Limb (tissue), 2 donors: ENCODE measurements at regions not wholly inside any gene's neighbourhood (a gene's known extent, or its start where the extent isn't known, plus 50 kb on each side); places are given as distances from the start of the nearest gene placed in this dataset.
"Not testable (repeated sequence)": the region's sequence is repeated elsewhere in the genome, so short reads cannot be mapped to it uniquely, and the experiment has no call there.

ENCODE experiments used
- DNase-seq, 2 donors: peaks; one replicate each; pipeline ENCODE4 v3.0.0-alpha.2; 2016; ENCODE audit errors: extremely low spot score in 2 of 2

GRCh38 chr6:44737829-44738528, 350.5 kb downstream of the CDC5L start:
- no peak for DNase-seq

GRCh38 chr6:44738601-44739146, 351.2 kb downstream of the CDC5L start:
- DNase-seq, result no peak

- peak in 1 of 2 donors; percentile 34 for DNase-seq
These were observed 351.7 kb downstream of the CDC5L start for GRCh38 chr6:44739181-44739580.

GRCh38 chr6:44740566-44741120, 353.1 kb downstream of the CDC5L start:
- no peak for DNase-seq

- no peak for DNase-seq
These were observed 354.7 kb downstream of the CDC5L start for GRCh38 chr6:44742201-44742600.

- DNase-seq, result no peak
These were observed 355.4 kb downstream of the CDC5L start for GRCh38 chr6:44742828-44743372.

GRCh38 chr6:44760116-44760515, 372.6 kb downstream of the CDC5L start:
- not testable (repeated sequence) for DNase-seq

GRCh38 chr6:44761046-44761445, 373.5 kb downstream of the CDC5L start:
- DNase-seq, result no peak

GRCh38 chr6:44762496-44762895, 375.0 kb downstream of the CDC5L start:
- no peak for DNase-seq

GRCh38 chr6:44771647-44772415, 384.3 kb downstream of the CDC5L start:
- DNase-seq, result no peak

- no peak for DNase-seq
These were observed 385.3 kb downstream of the CDC5L start for GRCh38 chr6:44772838-44773237.

GRCh38 chr6:44775121-44775520, 387.6 kb downstream of the CDC5L start:
- no peak for DNase-seq

- DNase-seq, result no peak
These were observed 388.8 kb downstream of the CDC5L start for GRCh38 chr6:44776344-44776743.

GRCh38 chr6:44778513-44778912, 391.0 kb downstream of the CDC5L start:
- no peak for DNase-seq
